DND-41 (cell line): ENCODE measurements at regions not wholly inside any gene's neighbourhood (a gene's known extent, or its start where the extent isn't known, plus 50 kb on each side); places are given as distances from the start of the nearest gene placed in this dataset.

ENCODE experiments used
- ATAC-seq: fragments of 200-7000 bp; cut with Tn5 transposase; 3 replicates; pipeline ENCODE4 v1.9.1; 2021; ENCODE audit warnings: low read depth; ENCODE audit not compliant: insufficient read depth
- DNase-seq: peaks from one replicate; pipeline ENCODE4 v3.0.0-alpha.2; 2020
- H2AFZ ChIP-seq: 2 replicates; pipeline ENCODE4 v1.6.0; 2012; ENCODE audit warnings: low read depth, low read length
- H3K27ac ChIP-seq: 2 replicates; pipeline ENCODE4 v1.5.1; 2012; ENCODE audit warnings: low read length, inconsistent platforms
- H3K27me3 ChIP-seq: fragments of 200-600 bp; sonication (generic); 2 replicates; pipeline ENCODE4 v1.6.0; 2012; ENCODE audit warnings: low read length, mild to moderate bottlenecking, inconsistent platforms; ENCODE audit not compliant: insufficient read depth, poor library complexity
- H3K36me3 ChIP-seq: 2 replicates; pipeline ENCODE4 v1.5.1; 2012; ENCODE audit warnings: low read length, inconsistent platforms; ENCODE audit not compliant: insufficient read depth
- H3K4me1 ChIP-seq: 2 replicates; pipeline ENCODE4 v1.5.1; 2012; ENCODE audit warnings: mild to moderate bottlenecking, low read length; ENCODE audit not compliant: insufficient read depth
- H3K4me2 ChIP-seq: 2 replicates; pipeline ENCODE4 v1.6.0; 2012; ENCODE audit warnings: mild to moderate bottlenecking, moderate library complexity, low read length, inconsistent platforms; ENCODE audit not compliant: insufficient read depth
- H3K4me3 ChIP-seq, 2 experiments: fragments of 200-600 bp in 1 of 2; shearing (Covaris generic) in 1 of 2; 2 replicates each; pipeline ENCODE4 v1.5.1; 2012 to 2016; ENCODE audit warnings: inconsistent platforms in 2 of 2, low read length in 2 of 2, mild to moderate bottlenecking in 2 of 2, low read depth in 1 of 2, moderate library complexity in 1 of 2
- H3K79me2 ChIP-seq: 2 replicates; pipeline ENCODE4 v1.6.0; 2012; ENCODE audit warnings: low read length, inconsistent platforms; ENCODE audit not compliant: insufficient read depth
- H3K9ac ChIP-seq: 2 replicates; pipeline ENCODE4 v1.6.0; 2012; ENCODE audit warnings: low read depth, mild to moderate bottlenecking, inconsistent platforms, low read length, moderate library complexity
- H3K9me3 ChIP-seq: 2 replicates; pipeline ENCODE4 v1.5.1; 2012; ENCODE audit warnings: low read length, moderate library complexity, mild to moderate bottlenecking, inconsistent platforms; ENCODE audit not compliant: insufficient read depth, severe bottlenecking
- H4K20me1 ChIP-seq: 2 replicates; pipeline ENCODE4 v1.6.0; 2012; ENCODE audit warnings: low read length; ENCODE audit not compliant: insufficient read depth
- EZH2 ChIP-seq: IDR thresholded peaks from 3 replicates; pipeline ENCODE4 v1.6.1; 2012; ENCODE audit warnings: borderline replicate concordance, low read depth, mild to moderate bottlenecking, moderate library complexity, low read length, inconsistent platforms; ENCODE audit not compliant: severe bottlenecking
- TF ChIP-seq, protein P1 (sequence below): IDR thresholded peaks from 2 replicates; pipeline ENCODE4 v1.5.1; 2012; ENCODE audit warnings: borderline replicate concordance, low read length, moderate library complexity, mild to moderate bottlenecking; ENCODE audit not compliant: poor library complexity, severe bottlenecking; ENCODE audit errors: extremely low read depth

DNA sequence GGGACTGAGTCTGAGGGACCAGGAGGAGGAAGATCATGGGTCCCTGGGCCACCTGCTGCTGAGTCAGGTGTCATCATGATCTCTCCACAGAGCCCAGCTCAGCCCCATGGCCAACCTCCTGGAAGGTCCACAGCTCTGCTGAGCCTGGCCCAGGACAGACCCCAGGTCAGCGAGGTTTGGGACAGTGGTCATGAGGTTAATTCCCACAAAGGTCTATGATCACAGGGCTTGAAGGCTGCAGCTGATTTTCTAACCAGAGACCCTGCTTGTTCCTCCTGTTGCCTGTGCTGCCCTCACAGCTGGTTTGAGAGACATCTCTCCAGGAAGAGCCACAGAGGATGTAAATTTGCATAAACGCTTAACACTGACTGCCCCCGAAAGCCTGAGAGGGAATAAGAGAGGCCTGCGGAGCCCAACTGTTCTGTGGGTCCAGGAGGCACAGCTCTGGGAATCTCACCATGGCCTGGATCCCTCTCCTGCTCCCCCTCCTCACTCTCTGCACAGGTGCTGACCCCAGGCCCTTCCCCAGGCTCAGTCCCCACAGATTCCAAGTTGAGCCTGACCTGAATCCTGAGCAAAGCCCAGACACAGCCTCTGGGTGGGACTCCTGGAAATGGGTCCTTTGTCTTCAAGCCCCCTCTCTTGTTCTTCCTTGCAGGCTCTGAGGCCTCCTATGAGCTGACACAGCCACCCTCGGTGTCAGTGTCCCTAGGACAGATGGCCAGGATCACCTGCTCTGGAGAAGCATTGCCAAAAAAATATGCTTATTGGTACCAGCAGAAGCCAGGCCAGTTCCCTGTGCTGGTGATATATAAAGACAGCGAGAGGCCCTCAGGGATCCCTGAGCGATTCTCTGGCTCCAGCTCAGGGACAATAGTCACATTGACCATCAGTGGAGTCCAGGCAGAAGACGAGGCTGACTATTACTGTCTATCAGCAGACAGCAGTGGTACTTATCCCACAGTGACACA, 102.8 kb downstream of the GGTLC2 start:
- no peak overlapping the region for H2AFZ ChIP-seq
- no peak overlapping the region for H3K4me3 ChIP-seq
- no peak overlapping the region for H3K9ac ChIP-seq
- H3K27me3 ChIP-seq, result no peaks in the 10 kb centered on the region
- H3K27ac ChIP-seq, result no peak overlapping the region
- H3K4me1 ChIP-seq, result no peaks in the 10 kb centered on the region
- H4K20me1 ChIP-seq, result no peaks in the 10 kb centered on the region
- H3K9me3 ChIP-seq, result no peaks in the 10 kb centered on the region
- no peak overlapping the region for H3K4me2 ChIP-seq
- ATAC-seq (peak; percentile 55; the same call in 2 of the 3 replicates), DNase-seq (no peak)
- TF ChIP-seq, protein P1, sequence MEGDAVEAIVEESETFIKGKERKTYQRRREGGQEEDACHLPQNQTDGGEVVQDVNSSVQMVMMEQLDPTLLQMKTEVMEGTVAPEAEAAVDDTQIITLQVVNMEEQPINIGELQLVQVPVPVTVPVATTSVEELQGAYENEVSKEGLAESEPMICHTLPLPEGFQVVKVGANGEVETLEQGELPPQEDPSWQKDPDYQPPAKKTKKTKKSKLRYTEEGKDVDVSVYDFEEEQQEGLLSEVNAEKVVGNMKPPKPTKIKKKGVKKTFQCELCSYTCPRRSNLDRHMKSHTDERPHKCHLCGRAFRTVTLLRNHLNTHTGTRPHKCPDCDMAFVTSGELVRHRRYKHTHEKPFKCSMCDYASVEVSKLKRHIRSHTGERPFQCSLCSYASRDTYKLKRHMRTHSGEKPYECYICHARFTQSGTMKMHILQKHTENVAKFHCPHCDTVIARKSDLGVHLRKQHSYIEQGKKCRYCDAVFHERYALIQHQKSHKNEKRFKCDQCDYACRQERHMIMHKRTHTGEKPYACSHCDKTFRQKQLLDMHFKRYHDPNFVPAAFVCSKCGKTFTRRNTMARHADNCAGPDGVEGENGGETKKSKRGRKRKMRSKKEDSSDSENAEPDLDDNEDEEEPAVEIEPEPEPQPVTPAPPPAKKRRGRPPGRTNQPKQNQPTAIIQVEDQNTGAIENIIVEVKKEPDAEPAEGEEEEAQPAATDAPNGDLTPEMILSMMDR, result no peak
- no peak for TF ChIP-seq EZH2
- H3K36me3 ChIP-seq, result no peaks in the 10 kb centered on the region
- H3K79me2 ChIP-seq, result no peaks in the 10 kb centered on the region

DNA sequence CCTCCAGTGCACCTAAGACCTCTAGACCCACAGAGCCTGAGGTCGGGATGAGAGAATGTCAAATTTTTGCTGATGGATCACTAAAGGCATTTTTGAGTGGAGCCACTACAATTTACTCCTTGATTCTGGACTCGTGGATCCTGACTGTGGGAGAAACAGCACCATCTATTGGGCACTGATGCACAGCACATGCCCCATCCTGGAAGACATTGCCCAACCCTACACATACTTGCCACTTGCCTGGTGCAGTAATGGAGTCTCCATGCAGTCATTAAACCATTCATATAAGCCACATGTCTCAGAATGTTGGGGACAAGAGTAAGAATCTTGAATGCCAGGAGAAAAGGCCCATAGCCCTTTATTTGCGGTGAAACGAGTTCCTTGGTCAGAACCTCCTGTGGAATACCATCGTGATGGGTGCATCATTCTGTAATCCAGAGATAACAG, 103.9 kb downstream of the GGTLC2 start:
- Histone ChIP-seq H4K20me1 (no peaks in the 10 kb centered on the region), H3K9ac (no peak overlapping the region), H3K9me3 (no peaks in the 10 kb centered on the region), H3K36me3 (no peaks in the 10 kb centered on the region), H2AFZ (no peak overlapping the region), H3K4me1 (no peaks in the 10 kb centered on the region), H3K79me2 (no peaks in the 10 kb centered on the region), H3K4me2 (no peak overlapping the region), H3K27ac (no peak overlapping the region), H3K4me3 (no peak overlapping the region), H3K27me3 (no peaks in the 10 kb centered on the region)
- DNase-seq (peak; percentile 64), ATAC-seq (peak; percentile 85)
- TF ChIP-seq, protein P1, result peak; percentile 88
- no peak for TF ChIP-seq EZH2

DNA sequence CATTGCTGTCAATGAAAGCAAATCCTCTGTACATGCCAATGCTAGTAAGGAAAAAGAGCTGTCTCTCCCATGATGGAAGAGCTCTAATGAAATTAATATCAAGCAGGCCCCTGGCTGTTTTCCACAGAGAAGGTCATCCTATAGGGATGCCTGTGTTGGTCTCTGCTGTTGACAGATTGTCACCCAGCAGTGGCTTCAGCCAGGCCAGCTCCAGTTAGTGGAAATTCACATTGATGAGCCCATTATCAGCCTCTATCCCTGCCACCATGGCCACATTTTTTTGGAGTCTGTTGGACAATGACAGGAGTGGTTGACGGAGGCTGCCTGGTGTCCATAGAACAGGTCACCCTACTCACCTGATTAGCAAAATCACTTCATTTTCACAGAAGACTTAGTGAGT, 104.3 kb downstream of the GGTLC2 start:
- H3K4me2 ChIP-seq, result no peak overlapping the region
- H3K79me2 ChIP-seq, result no peaks in the 10 kb centered on the region
- H3K9me3 ChIP-seq, result no peaks in the 10 kb centered on the region
- H3K4me1 ChIP-seq, result no peaks in the 10 kb centered on the region
- DNase-seq (no peak), ATAC-seq (no peak)
- no peaks in the 10 kb centered on the region for H3K36me3 ChIP-seq
- H3K27me3 ChIP-seq, result no peaks in the 10 kb centered on the region
- TF ChIP-seq, protein P1, result no peak
- TF ChIP-seq EZH2, result no peak
- H3K27ac ChIP-seq, result no peak overlapping the region
- H2AFZ ChIP-seq, result no peak overlapping the region
- H3K4me3 ChIP-seq, result no peak overlapping the region
- no peaks in the 10 kb centered on the region for H4K20me1 ChIP-seq
- H3K9ac ChIP-seq, result no peak overlapping the region
